ENCODE measurements at regions not wholly inside any gene's neighbourhood (a gene's known extent, or its start where the extent isn't known, plus 50 kb on each side); places are given as distances from the start of the nearest gene placed in this dataset.

DNA sequence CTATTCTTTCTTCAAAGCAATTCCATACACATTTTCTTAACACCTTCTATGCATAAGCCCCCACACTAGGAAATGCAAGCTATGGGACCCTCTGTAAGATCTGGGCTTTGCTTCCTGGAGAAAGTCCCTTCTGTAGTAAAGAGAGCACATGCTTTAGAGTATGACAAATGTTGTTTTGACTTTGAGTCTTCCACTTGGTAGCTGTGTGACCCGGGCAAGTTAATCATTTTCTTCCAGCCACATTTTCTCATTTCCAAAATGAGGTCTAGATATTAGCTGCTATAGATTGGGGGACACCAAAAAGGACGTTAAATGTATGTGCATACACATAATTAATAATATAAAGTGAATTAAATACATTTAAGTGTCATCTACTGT is 334.0 kb downstream of the NFIB start:
- TF ChIP-seq, protein P1, sequence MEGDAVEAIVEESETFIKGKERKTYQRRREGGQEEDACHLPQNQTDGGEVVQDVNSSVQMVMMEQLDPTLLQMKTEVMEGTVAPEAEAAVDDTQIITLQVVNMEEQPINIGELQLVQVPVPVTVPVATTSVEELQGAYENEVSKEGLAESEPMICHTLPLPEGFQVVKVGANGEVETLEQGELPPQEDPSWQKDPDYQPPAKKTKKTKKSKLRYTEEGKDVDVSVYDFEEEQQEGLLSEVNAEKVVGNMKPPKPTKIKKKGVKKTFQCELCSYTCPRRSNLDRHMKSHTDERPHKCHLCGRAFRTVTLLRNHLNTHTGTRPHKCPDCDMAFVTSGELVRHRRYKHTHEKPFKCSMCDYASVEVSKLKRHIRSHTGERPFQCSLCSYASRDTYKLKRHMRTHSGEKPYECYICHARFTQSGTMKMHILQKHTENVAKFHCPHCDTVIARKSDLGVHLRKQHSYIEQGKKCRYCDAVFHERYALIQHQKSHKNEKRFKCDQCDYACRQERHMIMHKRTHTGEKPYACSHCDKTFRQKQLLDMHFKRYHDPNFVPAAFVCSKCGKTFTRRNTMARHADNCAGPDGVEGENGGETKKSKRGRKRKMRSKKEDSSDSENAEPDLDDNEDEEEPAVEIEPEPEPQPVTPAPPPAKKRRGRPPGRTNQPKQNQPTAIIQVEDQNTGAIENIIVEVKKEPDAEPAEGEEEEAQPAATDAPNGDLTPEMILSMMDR (conservative IDR thresholded peaks at IDR 0.05; ENCODE audit: low read depth, low read length): no peak
- no peak for TF ChIP-seq EZH2 (IDR thresholded peaks at IDR 0.05; ENCODE audit: borderline replicate concordance, low read depth, low read length, poor library complexity, severe bottlenecking)

All from A673 (cell line).